Right ventricle myocardium superior (tissue), 1 donor: ENCODE measurements at regions not wholly inside any gene's neighbourhood (a gene's known extent, or its start where the extent isn't known, plus 50 kb on each side); places are given as distances from the start of the nearest gene placed in this dataset.

Experiments
- ATAC-seq: fragments of 200-7000 bp; cut with Tn5 transposase; one replicate; pipeline ENCODE4 v1.9.1; 2020; ENCODE audit warnings: mild to moderate bottlenecking; ENCODE audit not compliant: poor library complexity
- DNase-seq: peaks from one replicate; pipeline ENCODE4 v3.0.0-alpha.2; 2020
- intact Hi-C: fragments of 100-400 bp; cut with DNase I; formaldehyde crosslinking; loops from one replicate; pipeline ENCODE4 v1.11.2; 2022
- donor health status: DM: no; HTN: yes; CAD: no; lungs with severe emphysema.

DNA sequence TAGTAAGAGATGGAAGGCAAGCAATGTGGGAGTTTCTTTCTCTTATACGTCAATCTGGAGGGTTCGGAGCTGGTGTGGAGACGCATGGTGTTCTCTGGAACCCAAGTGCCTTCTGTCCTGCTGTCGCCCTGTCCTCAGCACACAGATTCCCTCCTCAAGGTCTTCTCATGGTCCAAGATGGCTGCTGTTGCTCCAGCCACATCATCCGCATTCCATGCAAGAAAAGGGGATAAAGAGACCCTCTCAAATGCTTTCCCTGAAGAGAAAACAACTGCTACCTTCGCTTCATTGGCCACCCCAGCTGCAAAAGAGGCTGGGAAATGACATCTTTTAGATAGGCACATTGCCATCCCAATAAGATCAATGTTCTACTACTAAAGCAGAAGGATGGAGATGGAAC is 151.2 kb downstream of the ANKRD60 start:
- intact Hi-C loops, result loop anchor here (10.0 kb wide), 1 partner anchor 58 kb away; no protein-coding TSS in a partner anchor
- ATAC-seq, result no peak
- no peak for DNase-seq

DNA sequence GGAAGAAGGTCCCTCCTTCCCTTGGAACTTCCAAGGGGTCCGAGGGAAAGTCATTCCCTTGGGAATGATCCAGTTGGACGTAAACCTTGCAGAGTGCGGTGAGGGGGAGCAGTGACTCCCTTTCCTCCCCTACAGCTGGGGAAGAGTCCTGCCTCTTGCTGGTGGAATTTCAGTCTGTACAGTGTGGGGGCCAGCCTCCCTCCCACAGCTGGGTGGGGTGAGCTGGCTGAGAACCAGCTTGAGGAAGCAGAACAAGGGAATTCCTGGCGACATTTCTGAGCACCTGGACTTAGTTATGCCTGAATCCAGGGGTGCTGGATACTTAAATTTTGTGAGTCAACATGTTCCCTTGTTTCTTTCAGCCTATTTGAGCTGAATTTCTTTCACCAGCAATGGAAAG is 152.0 kb downstream of the ANKRD60 start:
- ATAC-seq, result no peak
- intact Hi-C loops, result loop anchor here (10.0 kb wide), 1 partner anchor 58 kb away; no protein-coding TSS in a partner anchor
- no peak for DNase-seq

DNA sequence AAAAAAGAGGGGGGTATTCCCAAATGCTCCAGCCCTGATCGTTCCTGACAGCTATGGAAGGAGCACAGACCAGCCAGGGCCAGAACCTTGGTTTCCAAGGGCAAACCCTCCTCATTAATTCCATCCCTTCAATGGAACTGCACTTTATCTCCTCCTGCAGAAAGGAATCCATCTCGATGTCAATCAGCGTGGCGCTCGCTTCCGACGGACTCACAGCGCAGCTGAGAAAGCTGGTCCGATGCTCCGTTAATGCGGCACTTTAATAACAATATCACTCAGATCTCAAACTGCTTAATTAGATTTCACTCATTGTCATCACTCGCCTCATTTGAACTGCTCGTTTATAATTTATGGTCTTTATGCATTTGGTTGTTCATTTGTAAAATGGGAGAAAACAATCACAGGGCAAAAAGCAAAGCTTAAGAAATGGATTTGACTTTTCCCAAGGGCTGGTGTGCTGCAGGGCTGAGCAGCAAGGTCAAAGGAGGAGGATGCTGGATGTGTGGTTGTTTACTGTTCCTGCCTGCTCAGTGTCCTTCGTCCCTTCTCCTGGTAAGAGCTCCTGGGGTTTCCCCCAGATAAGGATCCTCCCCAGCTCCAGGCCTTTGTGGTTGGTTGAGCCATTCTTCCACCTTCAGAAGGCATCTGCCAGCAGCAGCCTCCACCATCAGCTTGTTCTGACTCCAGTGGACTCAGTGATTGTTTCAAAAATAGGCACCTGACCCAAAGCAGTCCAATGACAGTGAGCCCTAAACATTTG is 152.7 kb downstream of the ANKRD60 start:
- intact Hi-C loops, result loop anchor here (10.0 kb wide), 1 partner anchor 59 kb away; no protein-coding TSS in a partner anchor
- ATAC-seq, result no peak
- no peak for DNase-seq

GRCh38 chr20:58073945-58074856 is 154.3 kb downstream of the ANKRD60 start:
- intact Hi-C loops, result loop anchor here (10.0 kb wide), 1 partner anchor 61 kb away; no protein-coding TSS in a partner anchor
- DNase-seq (no peak), ATAC-seq (no peak)

DNA sequence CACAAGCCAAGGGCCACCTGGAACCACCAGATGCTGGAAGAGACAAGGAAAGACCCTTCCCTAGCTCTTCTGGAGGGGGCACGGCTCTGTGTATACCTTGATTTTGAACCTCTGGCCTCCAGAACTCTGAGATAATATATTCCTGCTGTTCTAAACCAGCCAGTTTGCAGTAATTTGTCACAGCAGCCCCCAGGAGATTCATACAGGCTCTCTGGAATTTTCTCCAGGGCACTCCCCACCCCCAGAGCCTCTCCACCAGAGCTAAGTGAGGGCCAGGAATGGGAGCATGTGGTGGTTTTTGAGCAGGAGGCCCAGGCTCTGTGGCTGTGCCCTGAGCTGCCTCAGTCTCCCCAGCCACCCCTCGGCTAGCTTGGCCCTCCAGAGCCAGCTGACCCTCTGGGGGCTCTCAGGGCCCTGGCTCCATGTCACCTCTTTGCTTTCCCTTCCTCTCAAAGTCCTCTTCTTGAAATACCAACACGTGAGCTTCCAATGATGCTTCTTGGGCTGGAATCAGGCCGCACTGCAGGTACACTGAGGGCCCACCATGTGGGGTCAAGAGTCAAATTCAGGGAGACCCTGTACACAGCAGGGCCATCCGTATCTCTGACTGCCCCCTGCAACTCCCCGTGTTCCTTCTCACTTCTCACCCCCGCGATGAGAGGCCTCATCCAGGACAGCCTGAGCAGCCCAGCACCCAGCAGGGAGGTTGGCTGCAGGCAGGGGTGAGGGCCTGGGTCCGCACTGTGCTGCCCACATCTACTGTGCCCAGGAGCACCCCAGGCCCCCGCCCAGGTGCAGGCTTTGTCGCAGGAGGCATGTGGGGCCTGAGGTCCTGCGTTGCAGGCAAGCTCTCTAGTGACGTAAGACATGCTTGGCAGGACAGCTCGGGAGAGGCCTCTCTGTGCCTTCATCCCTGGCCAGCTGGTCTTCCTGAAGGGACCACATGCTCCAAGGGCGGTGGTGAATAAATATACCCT is 155.5 kb downstream of the ANKRD60 start:
- no peak for DNase-seq
- intact Hi-C loops, result loop anchor here (10.0 kb wide), 1 partner anchor 62 kb away; no protein-coding TSS in a partner anchor
- ATAC-seq, result no peak

DNA sequence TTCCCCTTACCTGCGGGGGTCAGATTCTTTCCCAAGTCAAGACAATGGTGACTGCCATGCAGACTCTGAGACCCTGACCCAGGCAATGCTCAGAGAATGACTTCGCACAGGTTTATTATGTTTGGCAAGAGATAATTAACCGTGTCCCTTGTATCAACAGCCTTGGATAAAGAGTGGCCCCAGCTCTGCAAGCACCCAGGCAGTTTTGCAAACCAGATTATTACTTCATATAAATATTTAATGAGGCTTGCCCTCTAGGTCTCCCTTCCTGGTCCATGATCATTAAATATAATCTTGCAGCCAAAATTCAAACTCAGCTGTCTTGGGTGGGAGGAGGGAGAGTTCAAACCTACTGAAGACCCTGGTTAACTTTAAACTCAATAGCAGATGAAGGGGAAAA is 156.5 kb downstream of the ANKRD60 start:
- no peak for DNase-seq
- ATAC-seq, result no peak
- intact Hi-C loops, result loop anchor here (10.0 kb wide), 1 partner anchor 63 kb away; no protein-coding TSS in a partner anchor

DNA sequence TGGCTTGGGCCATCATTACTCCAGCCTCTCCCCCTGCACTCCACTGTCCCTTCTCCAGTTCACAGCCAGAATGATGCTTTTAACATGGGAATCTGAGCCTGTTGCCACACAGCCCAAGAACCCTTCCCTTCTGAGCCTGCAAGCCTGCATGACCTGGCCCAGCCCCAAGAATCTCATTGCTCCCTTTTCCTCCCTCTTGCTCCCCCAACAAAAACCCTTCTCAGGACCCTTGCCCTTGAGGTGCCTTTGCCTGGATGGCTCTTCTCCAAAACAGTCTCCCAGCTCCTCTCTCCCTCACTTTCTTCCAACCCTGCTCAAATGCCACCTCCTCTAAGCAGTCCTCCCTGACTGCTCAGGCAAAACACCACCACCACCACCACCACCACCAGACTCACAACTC is 157.2 kb downstream of the ANKRD60 start:
- ATAC-seq, result no peak
- DNase-seq, result no peak
- intact Hi-C loops, result loop anchor here (10.0 kb wide), 1 partner anchor 64 kb away; no protein-coding TSS in a partner anchor

- intact Hi-C loops, result loop anchor here (10.0 kb wide), 1 partner anchor 64 kb away; no protein-coding TSS in a partner anchor
- ATAC-seq (no peak), DNase-seq (no peak)
Observed at GRCh38 chr20:58070664-58071196, 157.7 kb downstream of the ANKRD60 start.

DNA sequence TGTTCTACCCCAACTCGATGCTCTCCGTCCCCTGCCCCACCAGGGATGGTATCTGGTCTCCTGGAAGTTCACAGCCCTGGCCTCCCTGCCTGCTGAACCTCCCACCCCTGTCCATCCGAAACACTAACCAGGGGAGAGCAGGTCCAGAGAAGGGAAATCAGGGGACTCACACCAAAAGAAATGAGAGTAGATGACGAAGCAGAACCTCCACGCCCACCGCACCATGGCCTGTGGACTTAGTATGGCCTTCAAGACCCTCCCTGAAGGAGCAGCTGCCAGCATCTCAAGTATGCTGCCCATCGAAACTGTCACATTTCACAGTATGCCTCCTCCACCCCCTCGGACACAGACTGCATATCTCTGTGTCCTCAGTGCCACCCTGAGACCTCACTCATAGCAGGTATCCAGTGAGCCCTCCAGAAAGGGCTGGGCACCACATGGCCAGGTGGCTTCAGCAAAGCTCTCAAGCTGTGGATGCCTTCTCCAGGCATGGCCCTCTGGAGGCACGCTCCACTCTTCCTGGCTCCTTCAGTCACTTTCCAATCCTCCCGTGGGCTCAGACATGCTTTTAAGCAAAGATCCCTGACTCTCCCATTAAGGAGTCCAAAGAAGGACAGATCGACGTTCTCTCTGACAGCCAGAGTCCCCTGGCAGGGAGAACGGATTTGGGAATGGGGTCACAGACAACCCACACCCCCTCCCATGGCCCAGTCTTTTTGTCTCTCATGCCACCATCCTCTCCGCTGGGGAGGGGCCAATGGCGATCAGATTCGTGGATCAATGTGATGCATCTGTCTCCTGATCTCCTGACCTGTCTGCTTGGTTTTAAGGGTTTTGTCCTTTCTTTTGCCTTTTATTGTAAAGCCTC is 158.4 kb downstream of the ANKRD60 start:
- ATAC-seq (no peak), DNase-seq (no peak)
- intact Hi-C loops, result loop anchor here (10.0 kb wide), 2 partner anchors 65 to 115 kb away; no protein-coding TSS in a partner anchor

DNA sequence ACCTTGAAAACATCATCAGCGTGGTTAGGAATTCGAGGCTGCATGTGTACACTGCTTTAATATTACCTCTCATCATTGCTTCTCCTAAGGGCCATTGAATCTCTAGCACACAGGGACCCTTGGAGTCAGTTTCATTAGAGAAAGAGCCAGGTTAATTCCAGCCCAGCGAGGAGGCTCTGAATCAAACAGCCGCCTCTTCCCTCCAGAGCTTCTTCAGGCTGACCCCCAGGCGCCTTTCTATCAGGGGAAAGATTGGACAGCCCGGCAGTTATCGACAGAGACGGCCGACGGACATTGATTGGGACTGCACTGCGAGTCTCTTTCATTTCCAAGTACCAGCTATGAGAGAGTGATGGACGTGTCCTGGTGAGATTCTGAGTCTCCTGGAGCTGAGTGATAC is 159.2 kb downstream of the ANKRD60 start:
- intact Hi-C loops, result loop anchor here (10.0 kb wide), 1 partner anchor 116 kb away; no protein-coding TSS in a partner anchor
- no peak for DNase-seq
- no peak for ATAC-seq

- no peak for DNase-seq
- intact Hi-C loops, result loop anchor here (10.0 kb wide), 1 partner anchor 119 kb away; no protein-coding TSS in a partner anchor
- ATAC-seq, result no peak
Observed at GRCh38 chr20:58065508-58066361, 162.7 kb downstream of the ANKRD60 start.

DNA sequence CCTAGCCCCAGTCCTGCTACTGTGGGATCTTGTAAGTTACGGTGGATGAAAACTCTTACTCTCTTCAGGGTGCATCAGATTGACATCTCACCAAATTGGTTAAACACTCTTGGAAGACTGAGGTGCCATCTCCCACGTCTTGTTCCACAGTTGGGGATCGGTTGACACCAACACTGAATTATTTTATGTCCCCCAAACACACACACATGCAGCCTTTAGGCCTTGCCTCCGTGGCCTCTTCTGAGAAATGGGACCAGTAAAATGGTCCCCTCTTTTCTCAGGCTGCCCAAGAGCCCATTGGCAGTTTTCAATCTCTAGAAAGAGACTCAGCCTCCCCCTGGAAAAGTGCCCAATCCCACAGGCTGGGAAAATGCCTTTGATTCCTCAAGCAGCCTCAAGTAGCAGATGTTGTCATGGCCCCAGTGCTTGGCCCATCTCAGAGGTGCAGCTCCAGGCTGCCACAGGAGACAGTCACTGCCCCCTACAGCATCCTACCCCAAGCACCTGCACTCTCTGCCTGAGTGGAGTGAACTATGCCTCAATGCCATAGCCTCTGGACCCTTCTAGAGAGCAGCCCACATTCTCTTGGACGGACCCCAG is 163.9 kb downstream of the ANKRD60 start:
- intact Hi-C loops, result loop anchor here (10.0 kb wide), 1 partner anchor 120 kb away; no protein-coding TSS in a partner anchor
- ATAC-seq, result no peak
- no peak for DNase-seq

DNA sequence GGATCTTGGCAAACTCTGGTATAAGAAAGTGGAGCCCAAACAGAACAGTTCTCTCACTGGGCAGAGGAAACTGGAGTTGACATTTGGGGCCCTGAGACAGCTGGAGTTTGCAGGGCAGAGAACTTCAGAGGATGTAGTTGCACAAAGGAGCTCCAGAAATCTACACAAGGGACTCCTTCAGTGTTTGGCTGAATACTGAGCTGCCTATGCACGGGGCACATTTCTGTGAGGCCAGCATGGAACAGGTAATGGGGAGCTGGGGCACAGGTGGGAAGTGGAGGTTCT is 169.3 kb downstream of the ANKRD60 start:
- ATAC-seq (no peak), DNase-seq (no peak)
- intact Hi-C loops, result no loop called here

DNA sequence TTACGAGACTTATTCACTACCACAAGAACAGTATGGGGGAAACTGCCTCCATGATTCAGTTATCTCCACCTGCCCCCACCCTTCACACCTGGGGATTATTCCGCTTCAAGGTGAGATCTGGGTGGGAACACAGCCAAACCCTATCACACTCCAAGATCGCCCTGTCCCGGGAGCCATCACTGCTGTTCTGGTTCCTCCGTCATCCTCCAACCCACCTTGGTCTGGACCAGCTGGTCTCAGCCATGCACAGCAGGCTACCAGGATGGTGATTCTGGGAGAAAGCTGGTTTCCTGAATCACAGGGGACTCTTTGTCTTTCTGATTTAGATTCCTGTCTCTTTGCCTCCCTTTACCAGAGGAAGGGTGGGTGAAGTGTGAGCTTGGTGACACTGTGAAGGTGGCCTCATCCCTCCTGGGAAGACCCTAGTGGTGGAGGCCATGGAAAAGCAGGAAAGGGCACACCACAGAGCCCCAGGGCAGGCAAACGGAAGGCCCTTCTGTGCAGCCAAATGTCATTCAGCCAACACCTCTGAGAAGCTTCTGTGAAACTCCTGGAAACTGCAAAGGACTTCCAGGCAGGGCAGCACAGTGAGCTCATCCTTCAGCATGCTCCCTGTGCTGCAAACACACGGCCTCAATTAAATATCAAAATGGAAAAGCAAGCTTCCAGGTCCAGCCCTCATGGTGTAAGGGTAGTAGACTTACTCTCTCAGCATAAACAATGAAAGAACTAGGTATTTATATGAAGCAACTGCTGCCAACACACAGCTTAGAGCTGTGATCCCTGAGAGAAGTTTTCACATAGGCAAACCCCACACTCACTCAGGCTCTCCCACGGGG is 169.8 kb downstream of the ANKRD60 start:
- intact Hi-C loops, result no loop called here
- ATAC-seq (no peak), DNase-seq (no peak)
